ENCODE measurements at regions not wholly inside any gene's neighbourhood (a gene's known extent, or its start where the extent isn't known, plus 50 kb on each side); places are given as distances from the start of the nearest gene placed in this dataset.

GRCh38 chr9:32837551-32838058, 54.3 kb downstream of the TMEM215 start:
- H3K9me3 ChIP-seq (ENCODE audit: low read depth, low read length) = no peaks in the 10 kb centered on the region

DNA sequence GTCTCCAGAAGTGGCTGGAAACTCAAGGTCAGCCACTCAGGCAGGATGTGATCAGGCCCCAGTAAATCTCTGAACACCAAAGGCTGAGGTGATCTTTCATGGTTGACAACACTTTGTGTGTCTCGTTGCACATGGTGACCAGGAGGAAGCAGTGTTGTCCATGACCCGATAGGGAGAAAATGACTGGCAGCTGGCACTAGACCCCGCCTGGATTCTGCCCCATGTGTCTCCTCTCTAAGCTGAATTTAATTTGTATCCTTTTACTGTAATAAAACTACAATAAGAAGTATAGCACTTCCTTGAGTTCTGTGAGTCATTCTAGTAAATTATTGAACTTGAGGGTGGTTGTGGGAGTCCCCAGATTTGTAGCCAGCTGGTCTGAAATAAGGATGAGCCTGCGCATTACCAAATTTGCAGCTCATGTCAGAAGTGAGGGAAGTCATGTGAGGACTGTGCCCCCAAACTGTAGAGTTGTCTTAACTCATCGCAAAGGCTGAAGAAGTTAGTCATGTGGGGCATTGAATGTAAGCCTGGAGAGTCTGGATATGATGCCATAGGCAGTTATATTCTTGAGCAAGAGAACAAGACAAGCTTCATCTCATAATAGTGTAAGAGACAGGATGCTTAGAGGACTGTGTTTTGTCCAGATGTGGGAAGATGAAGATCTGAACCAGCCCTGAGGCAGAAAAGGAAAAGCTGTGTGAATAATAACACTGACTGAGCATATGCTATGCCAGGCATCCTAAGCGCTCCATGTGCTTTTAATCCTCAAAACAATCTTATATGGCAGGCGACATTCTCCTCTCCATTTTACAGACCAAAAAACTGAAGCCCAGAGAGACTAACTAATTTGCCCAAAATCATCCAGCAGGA, 55.9 kb downstream of the TMEM215 start:
- Histone ChIP-seq H4K20me1 (ENCODE audit: insufficient read depth, low read length) (no peaks in the 10 kb centered on the region), H3K4me1 (ENCODE audit: insufficient read depth, low read length) (no peaks in the 10 kb centered on the region), H2AFZ (ENCODE audit: low read length) (no peak overlapping the region), H3K36me3 (ENCODE audit: insufficient read depth, low read length) (no peaks in the 10 kb centered on the region), H3K27ac (ENCODE audit: low read depth, low read length) (no peak overlapping the region), H3K9me3 (ENCODE audit: low read depth, low read length) (no peaks in the 10 kb centered on the region), H3K27me3 (ENCODE audit: insufficient read depth, low read length) (no peaks in the 10 kb centered on the region), H3K4me3 (ENCODE audit: insufficient read depth, low read length) (no peak overlapping the region), H3K79me2 (ENCODE audit: insufficient read depth, low read length) (no peaks in the 10 kb centered on the region), H3K4me2 (ENCODE audit: insufficient read depth, low read length) (no peak overlapping the region)
- no peak for TF ChIP-seq CTCF (IDR thresholded peaks at IDR 0.05; ENCODE audit: extremely low read depth, low read depth, low read length)
- no peak for DNase-seq (ENCODE audit: insufficient read length, low spot score, missing footprints)

More at GRCh38 chr9:32837551-32838058, 54.3 kb downstream of the TMEM215 start:
- no peak overlapping the region for H3K4me3 ChIP-seq (ENCODE audit: insufficient read depth, low read length)
- no peak overlapping the region for H2AFZ ChIP-seq (ENCODE audit: low read length)
- H3K4me1 ChIP-seq (ENCODE audit: insufficient read depth, low read length) = no peaks in the 10 kb centered on the region
- no peak overlapping the region for H3K4me2 ChIP-seq (ENCODE audit: insufficient read depth, low read length)
- DNase-seq (ENCODE audit: insufficient read length, low spot score, missing footprints) = no peak
- H3K27ac ChIP-seq (ENCODE audit: low read depth, low read length) = no peak overlapping the region
- H4K20me1 ChIP-seq (ENCODE audit: insufficient read depth, low read length) = no peaks in the 10 kb centered on the region
- no peaks in the 10 kb centered on the region for H3K27me3 ChIP-seq (ENCODE audit: insufficient read depth, low read length)
- H3K79me2 ChIP-seq (ENCODE audit: insufficient read depth, low read length) = no peaks in the 10 kb centered on the region
- H3K36me3 ChIP-seq (ENCODE audit: insufficient read depth, low read length) = no peaks in the 10 kb centered on the region
- no peak for TF ChIP-seq CTCF (IDR thresholded peaks at IDR 0.05; ENCODE audit: extremely low read depth, low read depth, low read length)

- Histone ChIP-seq H4K20me1 (ENCODE audit: insufficient read depth, low read length) (no peaks in the 10 kb centered on the region), H3K9me3 (ENCODE audit: low read depth, low read length) (no peaks in the 10 kb centered on the region), H3K4me1 (ENCODE audit: insufficient read depth, low read length) (no peaks in the 10 kb centered on the region), H3K27me3 (ENCODE audit: insufficient read depth, low read length) (no peaks in the 10 kb centered on the region), H3K4me3 (ENCODE audit: insufficient read depth, low read length) (no peak overlapping the region), H3K36me3 (ENCODE audit: insufficient read depth, low read length) (no peaks in the 10 kb centered on the region), H3K27ac (ENCODE audit: low read depth, low read length) (no peak overlapping the region), H3K79me2 (ENCODE audit: insufficient read depth, low read length) (no peaks in the 10 kb centered on the region), H3K4me2 (ENCODE audit: insufficient read depth, low read length) (no peak overlapping the region), H2AFZ (ENCODE audit: low read length) (no peak overlapping the region)
- DNase-seq (ENCODE audit: insufficient read length, low spot score, missing footprints) = no peak
- no peak for TF ChIP-seq CTCF (IDR thresholded peaks at IDR 0.05; ENCODE audit: extremely low read depth, low read depth, low read length)
Measured at GRCh38 chr9:32841314-32841713, 58.0 kb downstream of the TMEM215 start.

DNA sequence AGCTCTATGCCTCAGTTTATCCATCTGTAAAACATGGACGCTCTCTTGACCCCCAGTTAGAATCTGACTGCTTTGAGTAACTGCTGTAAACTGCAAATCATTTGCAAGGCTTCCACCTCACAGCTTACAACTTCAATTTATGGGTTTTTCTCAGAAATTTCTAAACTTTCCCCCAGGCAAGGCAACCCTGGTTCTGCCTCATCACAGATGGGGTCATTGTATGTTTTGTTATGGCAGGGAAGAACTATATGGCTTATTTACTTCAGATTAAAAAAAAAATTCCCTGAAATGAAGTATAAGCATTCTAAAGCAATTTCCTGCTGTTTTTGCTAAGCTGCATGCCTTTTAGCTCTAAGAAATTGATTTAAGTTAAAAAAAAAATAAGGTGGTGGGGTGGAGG, 60.0 kb downstream of the TMEM215 start:
- no peaks in the 10 kb centered on the region for H3K4me1 ChIP-seq (ENCODE audit: insufficient read depth, low read length)
- H2AFZ ChIP-seq (ENCODE audit: low read length) = no peak overlapping the region
- H3K36me3 ChIP-seq (ENCODE audit: insufficient read depth, low read length) = no peaks in the 10 kb centered on the region
- no peak overlapping the region for H3K27ac ChIP-seq (ENCODE audit: low read depth, low read length)
- no peaks in the 10 kb centered on the region for H4K20me1 ChIP-seq (ENCODE audit: insufficient read depth, low read length)
- no peaks in the 10 kb centered on the region for H3K27me3 ChIP-seq (ENCODE audit: insufficient read depth, low read length)
- H3K4me2 ChIP-seq (ENCODE audit: insufficient read depth, low read length) = no peak overlapping the region
- no peak for DNase-seq (ENCODE audit: insufficient read length, low spot score, missing footprints)
- no peak for TF ChIP-seq CTCF (IDR thresholded peaks at IDR 0.05; ENCODE audit: extremely low read depth, low read depth, low read length)
- H3K9me3 ChIP-seq (ENCODE audit: low read depth, low read length) = no peaks in the 10 kb centered on the region
- H3K4me3 ChIP-seq (ENCODE audit: insufficient read depth, low read length) = no peak overlapping the region
- H3K79me2 ChIP-seq (ENCODE audit: insufficient read depth, low read length) = no peaks in the 10 kb centered on the region
